Left hindlimb (tissue), 1 donor: ENCODE measurements at regions not wholly inside any gene's neighbourhood (a gene's known extent, or its start where the extent isn't known, plus 50 kb on each side); places are given as distances from the start of the nearest gene placed in this dataset.
"Not testable (repeated sequence)": the region's sequence is repeated elsewhere in the genome, so short reads cannot be mapped to it uniquely, and the experiment has no call there.

Source experiments
- DNase-seq: peaks from one replicate; pipeline ENCODE4 v3.0.0-alpha.2; 2018

DNA sequence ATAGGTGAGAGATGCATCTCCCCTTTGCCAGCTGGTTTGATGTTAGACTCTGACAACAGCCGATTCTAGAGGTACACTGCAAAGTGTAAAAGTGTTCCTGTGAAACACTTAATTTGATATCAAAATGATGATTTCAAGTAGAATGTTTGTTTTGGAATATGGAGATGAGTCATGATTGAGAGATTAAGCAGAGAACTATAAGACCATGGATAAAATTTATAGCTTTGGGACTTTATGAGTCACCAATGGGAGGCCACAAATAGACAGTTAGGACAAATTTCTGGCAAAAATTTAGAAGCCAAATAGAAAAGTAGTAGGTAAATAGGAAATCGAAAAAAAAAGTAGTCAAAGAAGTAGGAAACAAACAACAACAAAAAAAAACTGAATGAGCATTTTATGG lies 672.5 kb downstream of the NSUN3 start:
- DNase-seq, result no peak

- DNase-seq, result no peak
These were observed 674.3 kb downstream of the NSUN3 start for GRCh38 chr3:94737116-94737515.

DNA sequence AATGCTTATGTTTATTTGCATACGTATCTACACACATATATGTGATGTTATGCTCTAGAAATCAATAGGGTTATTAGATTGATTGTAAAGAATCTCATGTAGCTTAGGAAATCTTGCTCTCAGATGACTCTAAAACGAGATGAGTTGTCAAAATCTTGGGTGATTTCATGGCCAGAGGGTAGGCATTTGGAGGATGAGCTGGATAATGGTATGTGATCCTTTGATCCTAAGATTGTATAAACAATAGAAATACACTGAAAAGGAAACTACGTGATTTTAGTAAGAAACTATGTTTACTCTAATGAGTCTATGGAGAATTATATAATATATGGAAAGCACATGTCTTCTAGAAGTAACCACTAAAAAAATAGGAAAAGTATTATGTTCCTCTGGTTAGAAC lies 676.6 kb downstream of the NSUN3 start:
- DNase-seq, result no peak

- no peak for DNase-seq
These were observed 695.9 kb downstream of the NSUN3 start for GRCh38 chr3:94758751-94759150.

DNA sequence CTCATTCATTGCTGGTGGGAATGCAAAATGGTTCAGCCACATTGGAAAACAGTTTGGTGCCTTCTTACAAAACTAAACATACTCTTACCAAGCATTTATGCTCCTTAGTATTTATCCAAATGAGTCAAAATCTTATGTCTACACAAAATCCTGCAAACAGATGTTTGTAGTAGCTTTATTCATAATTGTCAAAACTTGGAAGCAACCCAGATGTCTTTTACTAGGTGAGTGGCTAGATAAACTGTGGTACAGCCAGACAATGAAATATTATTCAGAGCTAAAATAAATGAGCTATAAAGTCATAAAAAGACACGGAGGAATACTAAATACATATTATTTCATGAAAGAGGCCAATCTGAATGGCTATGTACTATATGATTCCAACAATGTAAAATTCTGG lies 709.5 kb downstream of the NSUN3 start:
- DNase-seq, result no peak

- no peak for DNase-seq
These were observed 712.9 kb downstream of the NSUN3 start for GRCh38 chr3:94775746-94776145.

DNA sequence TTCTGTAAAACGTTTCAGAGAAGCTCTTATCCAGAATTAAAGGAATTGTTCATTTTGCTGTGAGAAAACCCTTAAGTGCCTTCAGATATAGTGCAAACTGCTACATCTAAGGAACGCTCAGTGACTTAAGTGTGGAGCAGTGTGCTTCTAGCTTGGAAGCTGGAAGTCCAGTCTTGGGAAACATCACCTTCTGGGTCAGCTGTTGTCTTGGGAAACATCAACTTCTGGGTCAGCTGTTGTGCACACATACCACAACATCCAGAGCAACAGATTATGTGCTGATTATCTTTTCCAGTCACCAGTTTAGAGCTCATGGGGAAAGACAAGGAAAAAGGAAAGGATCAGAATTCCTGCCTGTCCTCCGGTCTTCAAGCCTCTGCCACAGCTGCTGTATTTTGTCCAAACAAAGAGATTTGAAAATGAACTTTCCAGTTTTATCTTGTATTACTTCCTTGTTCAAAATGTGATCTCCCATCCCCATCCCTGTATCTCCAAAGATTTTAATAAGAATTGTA lies 713.6 kb downstream of the NSUN3 start:
- DNase-seq, result no peak

DNA sequence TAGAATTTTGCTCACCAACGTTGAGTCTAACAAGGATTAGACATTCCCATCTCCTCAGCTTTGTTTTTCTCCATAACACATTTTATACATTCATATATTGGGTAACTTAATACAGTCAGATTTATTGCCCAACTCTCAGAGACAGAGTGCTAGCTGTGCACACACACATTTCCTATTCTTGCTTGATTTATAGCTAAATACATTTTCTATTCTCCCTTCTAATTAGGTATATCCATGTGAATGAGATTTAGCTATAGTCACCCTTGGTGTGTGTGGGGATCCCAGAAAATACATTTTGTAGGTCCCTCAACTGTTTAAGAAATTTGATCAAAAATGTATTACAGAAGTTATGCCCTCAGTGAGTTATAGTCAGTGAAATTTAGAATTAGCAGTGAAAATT lies 715.4 kb downstream of the NSUN3 start:
- DNase-seq, result no peak

DNA sequence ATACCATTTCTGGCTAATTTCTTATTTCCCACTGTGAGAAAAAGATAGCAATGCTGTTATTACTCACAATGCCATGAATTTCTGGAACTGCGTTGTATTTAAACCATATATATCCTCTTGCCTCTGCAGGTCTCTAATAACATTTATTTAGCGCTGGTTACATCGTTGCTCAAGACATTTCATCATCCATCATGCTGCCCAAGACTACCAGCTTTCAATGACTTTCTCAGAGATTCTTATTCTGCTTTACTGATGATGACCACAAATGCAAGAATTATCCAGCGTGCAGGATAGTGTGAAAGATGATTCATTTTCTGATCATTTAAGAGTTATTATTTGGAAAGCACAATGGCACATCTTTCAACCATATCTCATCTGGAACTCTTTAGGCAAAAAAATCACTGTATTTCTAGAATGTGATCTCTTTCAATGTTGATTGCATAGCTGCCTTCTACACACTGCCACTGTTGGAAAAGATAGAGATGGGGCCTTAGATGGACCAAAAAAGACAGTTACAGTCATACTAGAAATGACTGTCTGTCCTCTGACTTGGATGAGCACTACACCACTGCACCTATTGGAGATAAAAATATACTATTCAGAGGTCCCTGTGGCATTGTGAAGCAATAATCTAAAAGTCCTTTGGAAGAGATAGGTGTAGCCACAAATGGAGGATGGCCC lies 716.1 kb downstream of the NSUN3 start:
- no peak for DNase-seq

- DNase-seq, result no peak
These were observed 716.8 kb downstream of the NSUN3 start for GRCh38 chr3:94779699-94780098.

DNA sequence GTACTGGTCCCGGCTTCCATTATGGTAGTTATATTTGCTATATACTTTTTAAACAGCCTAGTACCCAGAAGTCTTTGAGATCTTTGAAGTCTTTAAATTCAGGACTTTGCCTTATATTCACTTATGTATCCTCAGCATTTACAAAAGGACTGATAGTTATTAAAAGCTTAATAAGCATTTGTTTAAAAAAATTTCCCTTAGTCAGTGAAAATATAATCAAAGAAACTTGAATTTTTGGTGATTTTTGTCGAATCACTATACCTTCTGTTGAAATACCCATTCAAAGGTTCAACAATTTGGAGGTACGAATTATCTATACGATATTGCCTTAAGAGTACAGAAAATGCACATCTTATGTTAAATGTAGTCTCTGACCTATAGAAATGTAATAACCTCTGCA lies 721.4 kb downstream of the NSUN3 start:
- no peak for DNase-seq

GRCh38 chr3:94787066-94787465 lies 724.2 kb downstream of the NSUN3 start:
- no peak for DNase-seq

- no peak for DNase-seq
These were observed 724.9 kb downstream of the NSUN3 start for GRCh38 chr3:94787734-94788270.

DNA sequence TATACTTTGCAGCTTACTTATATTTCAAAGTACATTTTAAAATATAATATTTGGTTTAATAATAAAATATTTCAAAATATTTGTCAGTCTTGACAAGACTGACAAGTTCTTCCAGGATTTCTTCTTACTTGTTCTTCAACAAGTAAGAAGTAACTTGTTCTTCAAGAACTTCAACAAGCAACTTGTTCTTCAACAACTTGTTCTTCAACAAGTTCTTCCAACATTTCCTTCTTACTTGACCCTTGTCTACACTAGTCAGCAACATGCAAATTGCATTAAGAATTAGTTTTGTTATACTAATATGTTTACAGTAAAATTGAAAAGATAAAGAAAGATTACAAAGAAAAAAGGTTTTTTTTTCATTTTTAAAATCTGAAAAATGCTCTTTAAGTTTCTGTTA lies 731.7 kb downstream of the NSUN3 start:
- DNase-seq, result no peak

- no peak for DNase-seq
These were observed 736.7 kb downstream of the NSUN3 start for GRCh38 chr3:94799420-94800060.

DNA sequence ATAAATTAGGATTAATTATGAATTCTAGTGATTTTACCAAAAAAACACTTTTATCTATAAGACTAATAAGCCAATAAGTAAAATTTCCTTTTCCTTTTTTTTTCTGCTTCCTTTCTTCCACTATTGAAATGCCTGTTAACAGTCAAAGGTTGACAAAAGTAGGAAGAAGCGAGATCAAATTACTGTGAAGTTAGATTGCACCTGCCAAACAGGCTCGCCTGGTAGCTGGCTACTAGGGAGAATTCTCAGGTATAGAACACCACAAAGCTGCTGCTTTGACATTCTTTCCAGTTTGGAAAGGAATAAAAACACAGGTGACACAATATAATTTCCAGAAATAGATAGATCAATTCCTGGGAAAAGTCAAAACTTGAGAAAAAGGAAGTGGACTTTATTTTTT lies 749.0 kb downstream of the NSUN3 start:
- no peak for DNase-seq

DNA sequence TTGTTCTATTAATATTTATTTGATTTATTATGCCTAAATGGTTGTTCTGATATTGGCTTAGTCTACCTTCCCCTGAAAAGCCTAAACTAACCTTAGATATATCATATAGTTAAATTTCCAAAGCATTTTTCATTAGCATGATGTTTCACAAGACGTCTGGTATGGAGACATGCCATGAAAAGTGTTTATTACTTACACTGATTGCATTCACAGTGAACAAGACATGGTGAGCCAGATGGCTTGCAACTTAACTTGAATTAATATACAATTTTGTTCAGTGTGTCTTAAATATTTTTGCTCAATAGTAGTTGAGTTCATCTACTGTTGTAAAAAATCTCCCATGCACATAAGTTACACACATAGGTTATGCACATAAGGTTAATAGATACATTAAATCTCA lies 758.4 kb downstream of the NSUN3 start:
- no peak for DNase-seq

DNA sequence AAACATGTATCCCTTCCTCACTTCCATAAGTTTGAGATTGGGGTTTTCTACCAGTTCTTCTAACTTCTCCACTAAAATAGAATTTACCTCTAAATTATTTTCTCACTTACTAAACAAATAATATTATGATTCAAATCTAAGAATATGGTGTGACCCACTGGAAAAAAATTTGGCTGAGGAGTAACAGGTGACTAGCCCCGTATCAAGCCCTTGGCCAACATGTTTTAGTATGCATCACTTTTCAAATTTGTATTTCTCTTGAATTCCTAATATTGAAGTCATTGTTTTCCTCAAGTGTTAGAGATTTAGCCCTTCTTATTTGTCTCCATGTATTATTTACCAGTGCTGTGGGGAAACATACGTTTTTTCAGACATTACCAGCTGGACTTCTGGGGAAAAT lies 759.4 kb downstream of the NSUN3 start:
- no peak for DNase-seq

- DNase-seq, result not testable (repeated sequence)
These were observed 783.4 kb downstream of the NSUN3 start for GRCh38 chr3:94846251-94846650.

DNA sequence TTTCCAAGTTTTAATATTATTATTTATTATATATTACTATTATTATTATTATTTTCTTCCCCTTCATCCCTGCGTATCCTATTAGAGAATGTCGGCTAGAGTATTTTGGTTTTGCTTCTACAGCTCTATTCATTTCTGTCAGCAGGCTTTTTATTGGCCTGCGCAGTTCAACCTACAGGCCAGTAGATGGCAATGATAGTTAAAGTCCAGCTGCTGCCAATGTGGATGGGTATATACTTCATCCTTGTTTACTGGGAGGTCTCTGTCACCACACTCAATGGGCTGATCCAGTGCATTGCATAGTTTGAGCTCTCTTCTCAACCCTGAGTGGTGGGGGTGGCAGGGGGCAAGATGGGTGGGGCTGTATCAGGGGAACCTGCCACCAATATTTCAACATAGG lies 799.8 kb downstream of the NSUN3 start:
- DNase-seq, result no peak

GRCh38 chr3:94869059-94869547 lies 806.2 kb downstream of the NSUN3 start:
- DNase-seq, result no peak

DNA sequence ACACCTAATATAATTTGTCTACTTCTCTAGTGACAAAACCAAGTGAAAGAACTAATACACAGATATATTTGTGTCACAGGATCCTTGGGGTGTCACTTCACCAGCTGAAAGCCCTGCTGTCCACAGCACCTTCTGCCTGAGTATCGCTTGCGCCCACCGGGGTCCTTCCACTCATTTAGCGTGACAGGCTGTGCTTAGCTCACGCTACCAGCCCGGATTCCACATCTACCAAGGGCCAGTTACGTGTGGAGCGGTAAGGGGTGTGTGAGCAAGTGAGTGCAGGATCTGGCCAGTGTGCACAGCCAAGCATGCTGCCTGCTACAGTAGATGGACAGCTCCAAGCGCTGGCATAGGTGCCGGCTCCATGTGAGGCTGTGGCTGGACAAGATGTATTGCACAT lies 810.9 kb downstream of the NSUN3 start:
- no peak for DNase-seq

DNA sequence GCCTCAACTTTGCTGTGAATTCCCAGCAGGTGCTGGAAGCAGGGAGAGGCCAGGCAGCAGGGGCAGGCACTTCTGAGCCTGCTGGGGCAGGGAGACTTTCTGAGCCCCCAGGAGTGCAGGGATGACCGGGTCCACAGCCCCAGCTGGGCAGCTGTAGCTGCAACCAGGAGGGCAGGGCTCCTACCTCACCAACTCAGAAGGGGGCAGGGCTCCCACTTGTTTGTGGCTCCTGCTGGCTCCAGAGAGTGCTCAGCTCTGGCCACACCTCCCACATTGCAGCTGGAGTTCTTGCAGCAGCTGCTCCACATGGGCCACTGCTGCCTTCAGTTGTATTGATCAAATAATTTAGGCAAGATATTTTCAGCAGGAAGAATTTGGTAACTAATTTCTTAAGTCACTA lies 812.3 kb downstream of the NSUN3 start:
- no peak for DNase-seq

DNA sequence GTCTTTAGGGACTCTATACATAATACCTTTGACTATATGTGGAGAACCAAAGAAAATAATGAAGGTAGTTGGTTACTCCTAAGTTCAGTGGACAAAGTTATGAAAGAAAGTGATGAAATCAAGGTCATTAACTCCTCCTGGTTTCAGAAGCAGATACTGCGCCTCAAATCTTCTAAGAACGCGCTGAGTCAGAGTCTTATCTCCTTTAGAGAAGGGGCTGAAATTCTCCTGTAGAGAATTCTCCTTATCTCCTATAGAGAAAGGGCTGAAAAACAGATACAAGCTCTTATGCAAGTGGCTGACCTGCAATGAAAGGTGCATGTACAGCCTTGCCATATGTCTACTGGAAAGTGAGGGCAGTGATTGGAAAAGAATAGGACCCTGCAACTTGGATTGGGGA lies 824.2 kb downstream of the NSUN3 start:
- no peak for DNase-seq
